ENCODE measurements at regions not wholly inside any gene's neighbourhood (a gene's known extent, or its start where the extent isn't known, plus 50 kb on each side); places are given as distances from the start of the nearest gene placed in this dataset.

- TF ChIP-seq CTCF (conservative IDR thresholded peaks at IDR 0.05): no peak
Observed at GRCh38 chr4:151987606-151988005, 226.8 kb upstream of the GATB start.

GRCh38 chr4:151983854-151984253 is 223.0 kb upstream of the GATB start:
- no peak for TF ChIP-seq CTCF (conservative IDR thresholded peaks at IDR 0.05)

More at GRCh38 chr4:151987606-151988005, 226.8 kb upstream of the GATB start:
- no peak overlapping the region for H3K27ac ChIP-seq

GRCh38 chr4:151979819-151980218 is 219.0 kb upstream of the GATB start:
- TF ChIP-seq CTCF (conservative IDR thresholded peaks at IDR 0.05): no peak
- no peak overlapping the region for H3K27ac ChIP-seq

More at GRCh38 chr4:151983854-151984253, 223.0 kb upstream of the GATB start:
- no peak overlapping the region for H3K27ac ChIP-seq

- TF ChIP-seq CTCF (conservative IDR thresholded peaks at IDR 0.05): no peak
- H3K27ac ChIP-seq: no peak overlapping the region
Observed at GRCh38 chr4:151968643-151969042, 207.8 kb upstream of the GATB start.

- no peak overlapping the region for H3K27ac ChIP-seq
- no peak for TF ChIP-seq CTCF (conservative IDR thresholded peaks at IDR 0.05)
Observed at GRCh38 chr4:151967074-151967473, 206.3 kb upstream of the GATB start.

- no peak for TF ChIP-seq CTCF (conservative IDR thresholded peaks at IDR 0.05)
- H3K27ac ChIP-seq: no peak overlapping the region
Observed at GRCh38 chr4:151962138-151962823, 201.5 kb upstream of the GATB start.

- TF ChIP-seq CTCF (conservative IDR thresholded peaks at IDR 0.05): no peak
Observed at GRCh38 chr4:151961456-151961855, 200.6 kb upstream of the GATB start.

More at GRCh38 chr4:151961456-151961855, 200.6 kb upstream of the GATB start:
- no peak overlapping the region for H3K27ac ChIP-seq
